Glutamatergic neuron (in vitro differentiated cells): ENCODE measurements at regions not wholly inside any gene's neighbourhood (a gene's known extent, or its start where the extent isn't known, plus 50 kb on each side); places are given as distances from the start of the nearest gene placed in this dataset.

Source experiments
- DNase-seq: peaks from one replicate; pipeline ENCODE4 v3.0.0; 2022
- H3K27ac Mint-ChIP-seq: one replicate; pipeline ENCODE4 v1.8.0; 2020; ENCODE audit warnings: mild to moderate bottlenecking, mixed read lengths, inconsistent platforms; ENCODE audit not compliant: unreplicated experiment
- H3K27me3 Mint-ChIP-seq: one replicate; pipeline ENCODE4 v1.8.0; 2020; ENCODE audit warnings: mild to moderate bottlenecking, moderate library complexity, mixed read lengths, inconsistent platforms; ENCODE audit not compliant: unreplicated experiment
- H3K36me3 Mint-ChIP-seq: one replicate; pipeline ENCODE4 v1.8.0; 2020; ENCODE audit warnings: mild to moderate bottlenecking, mixed read lengths, inconsistent platforms; ENCODE audit not compliant: unreplicated experiment
- H3K4me1 Mint-ChIP-seq: one replicate; pipeline ENCODE4 v1.8.0; 2020; ENCODE audit warnings: mild to moderate bottlenecking, low read depth, mixed read lengths, inconsistent platforms; ENCODE audit not compliant: unreplicated experiment
- H3K4me3 Mint-ChIP-seq: one replicate; pipeline ENCODE4 v1.8.0; 2020; ENCODE audit warnings: mild to moderate bottlenecking, mixed read lengths, inconsistent platforms; ENCODE audit not compliant: unreplicated experiment
- H3K9me3 Mint-ChIP-seq: one replicate; pipeline ENCODE4 v1.8.0; 2020; ENCODE audit warnings: mild to moderate bottlenecking, moderate library complexity, mixed read lengths, inconsistent platforms; ENCODE audit not compliant: unreplicated experiment
- TF ChIP-seq, protein P1 (sequence below): fragments of 200-600 bp; sonication (generic); IDR thresholded peaks from one replicate; pipeline ENCODE4 v1.5.0; 2021; ENCODE audit not compliant: partially characterized antibody, unreplicated experiment

DNA sequence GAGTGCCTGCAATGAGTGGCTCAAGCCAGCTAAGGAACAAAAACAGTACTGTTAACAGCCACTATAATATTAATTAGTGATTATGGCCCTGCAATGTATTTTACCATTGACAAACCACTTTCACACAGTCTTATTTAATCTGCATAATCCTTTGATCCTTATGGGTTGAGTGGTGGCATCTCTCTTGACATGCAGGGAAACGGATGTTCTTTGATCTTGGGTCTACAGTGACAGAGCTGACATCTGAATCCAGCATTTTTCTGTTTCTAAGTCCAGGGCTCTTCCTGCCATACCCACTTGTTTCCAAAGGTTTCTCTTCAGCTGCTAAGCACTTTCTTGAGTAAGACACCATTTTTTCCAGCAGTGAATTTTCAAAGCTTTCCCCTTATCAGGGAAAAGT lies 277.7 kb upstream of the ROPN1 start:
- H3K4me1 Mint-ChIP-seq: peaks cover 41% of the 10 kb centered on the region
- TF ChIP-seq, protein P1, sequence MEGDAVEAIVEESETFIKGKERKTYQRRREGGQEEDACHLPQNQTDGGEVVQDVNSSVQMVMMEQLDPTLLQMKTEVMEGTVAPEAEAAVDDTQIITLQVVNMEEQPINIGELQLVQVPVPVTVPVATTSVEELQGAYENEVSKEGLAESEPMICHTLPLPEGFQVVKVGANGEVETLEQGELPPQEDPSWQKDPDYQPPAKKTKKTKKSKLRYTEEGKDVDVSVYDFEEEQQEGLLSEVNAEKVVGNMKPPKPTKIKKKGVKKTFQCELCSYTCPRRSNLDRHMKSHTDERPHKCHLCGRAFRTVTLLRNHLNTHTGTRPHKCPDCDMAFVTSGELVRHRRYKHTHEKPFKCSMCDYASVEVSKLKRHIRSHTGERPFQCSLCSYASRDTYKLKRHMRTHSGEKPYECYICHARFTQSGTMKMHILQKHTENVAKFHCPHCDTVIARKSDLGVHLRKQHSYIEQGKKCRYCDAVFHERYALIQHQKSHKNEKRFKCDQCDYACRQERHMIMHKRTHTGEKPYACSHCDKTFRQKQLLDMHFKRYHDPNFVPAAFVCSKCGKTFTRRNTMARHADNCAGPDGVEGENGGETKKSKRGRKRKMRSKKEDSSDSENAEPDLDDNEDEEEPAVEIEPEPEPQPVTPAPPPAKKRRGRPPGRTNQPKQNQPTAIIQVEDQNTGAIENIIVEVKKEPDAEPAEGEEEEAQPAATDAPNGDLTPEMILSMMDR: no peak
- H3K36me3 Mint-ChIP-seq: no peaks in the 10 kb centered on the region
- H3K4me3 Mint-ChIP-seq: no peak overlapping the region
- DNase-seq: no peak
- H3K27ac Mint-ChIP-seq: no peak overlapping the region
- H3K27me3 Mint-ChIP-seq: peaks cover 21% of the 10 kb centered on the region
- peaks cover 22% of the 10 kb centered on the region for H3K9me3 Mint-ChIP-seq

DNA sequence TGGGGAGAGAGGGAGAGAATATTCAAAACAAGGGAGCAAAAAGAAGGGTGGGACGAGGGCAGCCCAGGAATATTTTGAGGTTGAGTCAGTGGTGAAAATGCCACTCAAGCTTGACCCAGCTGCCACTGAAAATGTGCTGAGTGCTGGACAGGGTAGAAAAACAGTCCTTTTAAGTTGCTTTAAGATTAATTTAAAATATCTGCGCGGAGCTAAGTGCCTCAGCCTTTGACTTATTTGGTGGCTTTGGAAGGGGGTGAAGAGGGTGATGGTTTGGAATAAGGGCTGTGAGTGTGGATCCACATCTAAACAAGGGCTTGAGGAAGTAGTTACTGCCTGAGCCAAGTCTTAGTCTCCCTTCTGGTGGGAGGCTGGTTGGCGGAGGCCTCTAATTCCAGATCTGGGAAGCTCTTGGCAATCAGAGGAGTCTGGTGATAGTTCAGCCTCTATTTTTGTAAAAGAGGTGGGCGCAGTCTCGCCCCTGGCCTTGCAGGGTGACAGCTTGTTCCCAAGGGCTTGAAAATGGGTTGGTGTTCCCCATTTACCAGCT lies 280.8 kb upstream of the ROPN1 start:
- TF ChIP-seq, protein P1: no peak
- H3K27ac Mint-ChIP-seq: peak overlapping the region; percentile 40
- peak overlapping the region; percentile 78 for H3K4me3 Mint-ChIP-seq
- no peak for DNase-seq
- H3K4me1 Mint-ChIP-seq: peaks cover 53% of the 10 kb centered on the region
- peaks cover 32% of the 10 kb centered on the region for H3K9me3 Mint-ChIP-seq
- peaks cover 19% of the 10 kb centered on the region for H3K27me3 Mint-ChIP-seq
- H3K36me3 Mint-ChIP-seq: peaks cover 1% of the 10 kb centered on the region

DNA sequence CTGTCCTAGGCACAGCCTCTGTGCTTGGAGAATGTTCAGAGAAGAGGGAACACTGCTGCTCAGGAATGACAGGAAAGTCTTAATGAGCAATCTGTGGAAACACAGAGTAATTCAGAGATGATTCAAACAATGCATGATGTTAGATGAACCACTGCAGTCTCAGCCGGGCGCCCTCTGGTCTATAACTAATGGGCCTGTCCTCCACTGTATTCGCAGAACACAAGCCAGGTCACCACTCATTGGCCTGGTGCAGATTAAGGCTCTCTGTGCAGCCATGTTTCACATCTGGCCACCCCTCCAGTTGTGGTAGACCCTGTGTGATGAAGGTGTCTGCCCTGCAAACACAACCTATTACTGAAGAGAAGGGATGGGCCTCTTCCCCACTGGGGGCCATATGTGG lies 281.7 kb upstream of the ROPN1 start:
- no peak overlapping the region for H3K4me3 Mint-ChIP-seq
- no peak for DNase-seq
- peaks cover 20% of the 10 kb centered on the region for H3K27me3 Mint-ChIP-seq
- no peak overlapping the region for H3K27ac Mint-ChIP-seq
- peaks cover 8% of the 10 kb centered on the region for H3K36me3 Mint-ChIP-seq
- peaks cover 54% of the 10 kb centered on the region for H3K4me1 Mint-ChIP-seq
- H3K9me3 Mint-ChIP-seq: peaks cover 37% of the 10 kb centered on the region
- TF ChIP-seq, protein P1: no peak

DNA sequence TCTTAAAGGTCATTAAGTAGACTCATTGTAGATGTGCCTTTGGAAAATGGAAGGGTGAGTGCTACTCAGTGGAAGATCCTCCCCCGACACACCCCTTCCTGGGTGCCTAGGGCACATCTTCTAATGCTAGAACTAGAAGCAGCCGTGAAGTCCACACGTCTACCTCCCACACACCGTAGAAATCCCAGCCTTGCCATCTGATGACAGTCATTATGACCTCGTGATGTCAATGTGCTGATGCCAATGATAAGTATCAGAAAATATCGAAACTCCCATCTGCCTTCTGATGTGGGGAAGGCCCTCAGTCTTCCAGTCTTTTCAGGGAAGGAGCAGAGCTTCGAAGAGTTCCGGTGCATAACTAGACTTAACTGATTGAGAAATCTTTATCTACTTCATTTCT lies 282.1 kb upstream of the ROPN1 start:
- Mint-ChIP-seq H3K27ac (no peak overlapping the region), H3K4me1 (peaks cover 54% of the 10 kb centered on the region), H3K27me3 (peaks cover 19% of the 10 kb centered on the region), H3K36me3 (peaks cover 8% of the 10 kb centered on the region), H3K9me3 (peaks cover 40% of the 10 kb centered on the region), H3K4me3 (no peak overlapping the region)
- TF ChIP-seq, protein P1: no peak
- no peak for DNase-seq

DNA sequence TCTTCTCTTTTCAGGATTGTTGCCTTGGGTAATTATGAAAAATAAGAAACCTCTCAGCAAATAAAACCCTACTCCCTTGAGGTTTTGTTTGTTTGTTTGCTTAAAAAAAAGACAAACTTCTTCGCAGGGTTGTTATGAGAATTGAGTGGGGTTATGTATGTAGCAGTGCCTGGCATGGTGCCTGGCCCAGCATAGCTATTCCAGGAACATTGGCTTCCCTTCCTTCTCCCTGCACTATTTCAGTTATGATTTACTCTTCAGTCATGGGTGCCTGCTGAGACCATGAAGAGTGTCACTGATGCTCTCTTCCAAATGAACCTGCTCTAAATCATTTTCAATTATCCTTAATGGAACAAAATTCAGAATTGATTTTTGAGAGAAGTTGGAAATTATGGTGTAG lies 283.5 kb upstream of the ROPN1 start:
- Mint-ChIP-seq H3K27ac (no peak overlapping the region), H3K27me3 (peaks cover 26% of the 10 kb centered on the region), H3K4me3 (no peak overlapping the region), H3K36me3 (peaks cover 8% of the 10 kb centered on the region), H3K9me3 (peaks cover 49% of the 10 kb centered on the region), H3K4me1 (peaks cover 61% of the 10 kb centered on the region)
- TF ChIP-seq, protein P1: no peak
- DNase-seq: no peak
